H1 (cell line): ENCODE measurements at regions not wholly inside any gene's neighbourhood (a gene's known extent, or its start where the extent isn't known, plus 50 kb on each side); places are given as distances from the start of the nearest gene placed in this dataset.

Experiments used
- CTCF ChIA-PET: fragments of 300-600 bp; sonication (Branson Sonifier 250); formaldehyde crosslinking; loops from one replicate; lab custom pipeline; 2021; ENCODE audit not compliant: partially characterized antibody; lab: Charles Lee
- POLR2A ChIA-PET: fragments of 300-600 bp; sonication (Branson Sonifier 250); formaldehyde crosslinking; loops from one replicate; lab custom pipeline; 2021; ENCODE audit warnings: inconsistent platforms; ENCODE audit not compliant: partially characterized antibody; lab: Charles Lee
- DNase-seq, 2 experiments: peaks; one replicate each; pipeline versions ENCODE4 v3.0.0 to v3.0.0-alpha.2; 2010 to 2022; ENCODE audit warnings: low spot score in 2 of 2, low read depth in 1 of 2, mixed read lengths in 1 of 2
- FAIRE-seq: peaks from 2 replicates; lab custom pipeline; 2011; peaks lifted over from hg19 to GRCh38; lab: Jason Lieb, UNC
- H2AFZ ChIP-seq: 2 replicates; pipeline ENCODE4 v1.8.1; 2012; ENCODE audit warnings: low read length, inconsistent platforms
- H2AK5ac ChIP-seq: 2 replicates; pipeline ENCODE4 v1.6.1; 2013; ENCODE audit warnings: low read depth, low read length
- H2BK120ac ChIP-seq: replicated peaks from 2 replicates; pipeline ENCODE3; 2013; ENCODE audit warnings: low read depth, low read length, inconsistent platforms
- H2BK12ac ChIP-seq: 2 replicates; pipeline ENCODE4 v1.6.1; 2013; ENCODE audit warnings: low read depth, low read length
- H2BK15ac ChIP-seq: 2 replicates; pipeline ENCODE4 v1.6.1; 2013; ENCODE audit warnings: low read length
- H2BK20ac ChIP-seq: 2 replicates; pipeline ENCODE4 v1.6.1; 2013; ENCODE audit warnings: low read length
- H2BK5ac ChIP-seq: 2 replicates; pipeline ENCODE4 v1.6.1; 2013; ENCODE audit warnings: low read depth, low read length
- H3K14ac ChIP-seq: 2 replicates; pipeline ENCODE4 v1.6.1; 2013; ENCODE audit warnings: inconsistent platforms; ENCODE audit not compliant: insufficient read length
- H3K18ac ChIP-seq: 2 replicates; pipeline ENCODE4 v1.6.1; 2013; ENCODE audit warnings: low read length; ENCODE audit errors: extremely low read depth
- H3K23ac ChIP-seq: 2 replicates; pipeline ENCODE4 v1.6.1; 2013; ENCODE audit warnings: inconsistent platforms; ENCODE audit not compliant: insufficient read length
- H3K23me2 ChIP-seq: 2 replicates; pipeline ENCODE4 v1.6.1; 2013; ENCODE audit warnings: low read depth, low read length
- H3K27ac ChIP-seq: 2 replicates; pipeline ENCODE4 v1.6.1; 2011; ENCODE audit warnings: low read depth, low read length, inconsistent platforms
- H3K27me3 ChIP-seq, 4 experiments: replicated peaks in 1 of 4; 1 replicate in 1 of 4; 2 replicates in 3 of 4; pipeline versions ENCODE4 v1.6.1 to v1.8.1; 2011 to 2013; ENCODE audit warnings: low read length in 3 of 4, mild to moderate bottlenecking in 3 of 4, inconsistent platforms in 2 of 4, mixed read lengths in 2 of 4, moderate library complexity in 1 of 4; ENCODE audit not compliant: control insufficient read depth in 3 of 4, insufficient read depth in 3 of 4; ENCODE audit errors: extremely low read depth in 1 of 4
- H3K36me3 ChIP-seq, 4 experiments: 2 replicates each; pipeline versions ENCODE4 v1.6.1 to v1.8.1; 2011 to 2013; ENCODE audit warnings: mild to moderate bottlenecking in 4 of 4, low read length in 3 of 4, moderate library complexity in 2 of 4, control low read depth in 1 of 4, inconsistent platforms in 1 of 4; ENCODE audit not compliant: insufficient read depth in 4 of 4, control insufficient read depth in 2 of 4
- H3K4ac ChIP-seq: replicated peaks from 2 replicates; pipeline ENCODE3; 2013; ENCODE audit warnings: low read length, low read depth, mixed read lengths, inconsistent platforms; ENCODE audit not compliant: insufficient read length
- H3K4me1 ChIP-seq, 4 experiments: replicated peaks in 1 of 4; 1 replicate in 1 of 4; 2 replicates in 3 of 4; pipeline versions ENCODE4 v1.6.1 to v1.8.1; 2011 to 2013; ENCODE audit warnings: low read length in 3 of 4, inconsistent platforms in 2 of 4, mixed read lengths in 1 of 4; ENCODE audit not compliant: insufficient read depth in 4 of 4, control insufficient read depth in 3 of 4
- H3K4me2 ChIP-seq, 2 experiments: 2 replicates each; pipeline versions ENCODE4 v1.6.1 to v1.8.1; 2011 to 2013; ENCODE audit warnings: low read depth in 2 of 2, low read length in 2 of 2, control low read depth in 1 of 2, inconsistent platforms in 1 of 2, mild to moderate bottlenecking in 1 of 2; ENCODE audit not compliant: insufficient read depth in 1 of 2
- H3K4me3 ChIP-seq, 4 experiments: fragments of 200-600, 300-600 bp in 1 of 4; sonication (generic), shearing (Covaris generic), sonication (Bioruptor Twin) in 1 of 4; 2 replicates each; pipeline versions ENCODE4 v1.5.1 to v1.8.1; 2011 to 2016; ENCODE audit warnings: low read length in 4 of 4, low read depth in 3 of 4, control low read depth in 2 of 4, inconsistent platforms in 2 of 4, mild to moderate bottlenecking in 2 of 4, mixed read lengths in 1 of 4, moderate library complexity in 1 of 4; ENCODE audit not compliant: insufficient read depth in 2 of 4; ENCODE audit errors: extremely low read depth in 1 of 4
- H3K56ac ChIP-seq: replicated peaks from 2 replicates; pipeline ENCODE3; 2013; ENCODE audit warnings: low read depth, mild to moderate bottlenecking, mixed read lengths, low read length, inconsistent platforms; ENCODE audit not compliant: insufficient read length
- H3K79me1 ChIP-seq: 2 replicates; pipeline ENCODE4 v1.6.1; 2013; ENCODE audit warnings: low read depth, low read length, control low read depth
- H3K79me2 ChIP-seq, 2 experiments: 2 replicates each; pipeline versions ENCODE4 v1.6.1 to v1.8.1; 2012 to 2013; ENCODE audit warnings: low read length in 2 of 2, mild to moderate bottlenecking in 2 of 2, inconsistent platforms in 1 of 2; ENCODE audit not compliant: insufficient read depth in 2 of 2, control insufficient read depth in 1 of 2
- H3K9ac ChIP-seq, 4 experiments: replicated peaks in 1 of 4; 1 replicate in 1 of 4; 2 replicates in 3 of 4; pipeline versions ENCODE4 v1.6.1 to v1.8.1; 2011 to 2013; ENCODE audit warnings: low read depth in 3 of 4, low read length in 3 of 4, control low read depth in 2 of 4, mild to moderate bottlenecking in 2 of 4, moderate library complexity in 2 of 4, inconsistent platforms in 1 of 4; ENCODE audit errors: extremely low read depth in 1 of 4
- H3K9me3 ChIP-seq, 2 experiments: 2 replicates each; pipeline versions ENCODE4 v1.6.1 to v1.8.1; 2012 to 2013; ENCODE audit warnings: mild to moderate bottlenecking in 2 of 2, moderate library complexity in 2 of 2, control low read depth in 1 of 2, inconsistent platforms in 1 of 2, low read depth in 1 of 2, low read length in 1 of 2, mixed read lengths in 1 of 2; ENCODE audit not compliant: insufficient read depth in 2 of 2
- H4K20me1 ChIP-seq, 2 experiments: replicated peaks in 1 of 2; 2 replicates each; pipeline versions ENCODE3 to v1.8.1; 2011 to 2013; ENCODE audit warnings: inconsistent platforms in 2 of 2, low read length in 2 of 2, mild to moderate bottlenecking in 1 of 2; ENCODE audit not compliant: insufficient read depth in 2 of 2, control insufficient read depth in 1 of 2
- H4K5ac ChIP-seq: 2 replicates; pipeline ENCODE4 v1.6.1; 2013; ENCODE audit warnings: low read length, low read depth, mixed read lengths, inconsistent platforms; ENCODE audit not compliant: insufficient read length
- H4K8ac ChIP-seq: 2 replicates; pipeline ENCODE4 v1.8.0; 2013; ENCODE audit warnings: mild to moderate bottlenecking, moderate library complexity, low read length, inconsistent platforms; ENCODE audit not compliant: insufficient read depth; ENCODE audit errors: extremely low read depth
- H4K91ac ChIP-seq: replicated peaks from 2 replicates; pipeline ENCODE3; 2013; ENCODE audit warnings: low read length, mixed read lengths, inconsistent platforms; ENCODE audit not compliant: insufficient read length
- ASH2L ChIP-seq: fragments of 200-600, 300-600 bp; sonication (generic); IDR thresholded peaks from one replicate; pipeline ENCODE4 v1.7.1; 2017; ENCODE audit warnings: low read length
- ATF2 ChIP-seq: IDR thresholded peaks from 2 replicates; pipeline ENCODE4 v1.6.1; 2012; ENCODE audit warnings: low read length, inconsistent platforms
- CEBPB ChIP-seq: IDR thresholded peaks from 2 replicates; pipeline ENCODE4 v1.6.1; 2012; ENCODE audit warnings: low read depth, low read length
- CHD2 ChIP-seq: IDR thresholded peaks from 2 replicates; pipeline ENCODE4 v1.6.1; 2012; ENCODE audit warnings: low read length, improper control_type of control experiment
- CTCF ChIP-seq, 3 experiments: IDR thresholded peaks; 1 replicate in 2 of 3; 2 replicates in 1 of 3; pipeline versions ENCODE4 v1.5.1 to v1.6.1; 2011; ENCODE audit warnings: low read length in 3 of 3, mild to moderate bottlenecking in 3 of 3, inconsistent platforms in 2 of 3, low read depth in 1 of 3, moderate library complexity in 1 of 3; ENCODE audit not compliant: insufficient read depth in 1 of 3; ENCODE audit errors: control extremely low read depth in 1 of 3
- FOSL1 ChIP-seq: IDR thresholded peaks from 2 replicates; pipeline ENCODE4 v1.6.1; 2011; ENCODE audit warnings: mild to moderate bottlenecking, low read depth, low read length, moderate library complexity; ENCODE audit not compliant: insufficient read depth
- JUND ChIP-seq: IDR thresholded peaks from 2 replicates; pipeline ENCODE4 v1.6.1; 2011; ENCODE audit warnings: mild to moderate bottlenecking, improper control_type of control experiment, low read length
- KDM5A ChIP-seq: fragments of 200-600 bp; IDR thresholded peaks from 2 replicates; pipeline ENCODE4 v1.7.1; 2012; ENCODE audit warnings: mild to moderate bottlenecking, low read length, inconsistent platforms, mixed read lengths
- RBBP5 ChIP-seq: IDR thresholded peaks from 2 replicates; pipeline ENCODE4 v1.7.1; 2012; ENCODE audit warnings: low read depth, mild to moderate bottlenecking, inconsistent platforms, low read length, moderate library complexity, borderline replicate concordance
- TCF12 ChIP-seq: IDR thresholded peaks from 2 replicates; pipeline ENCODE4 v1.6.1; 2011; ENCODE audit warnings: low read depth, mild to moderate bottlenecking, low read length
- YY1 ChIP-seq: IDR thresholded peaks from 2 replicates; pipeline ENCODE4 v1.6.1; 2011; ENCODE audit warnings: low read depth, mild to moderate bottlenecking, low read length
- WGBS, 2 experiments: shearing (Covaris generic) in 1 of 2; methylation state at CpG; one replicate each; pipeline versions ENCODE4 v1.1.6 to v1.1.7; 2013 to 2015; ENCODE audit warnings: low lambda C conversion rate in 2 of 2, mixed read lengths in 2 of 2, inconsistent platforms in 1 of 2, low coverage in 1 of 2, missing lambda C conversion rate in 1 of 2; ENCODE audit not compliant: insufficient replicate concordance in 2 of 2, insufficient coverage in 1 of 2, insufficient read length in 1 of 2; ENCODE audit errors: extremely low coverage in 1 of 2, missing lambda C conversion rate in 1 of 2; 5-methylcytosine and 5-hydroxymethylcytosine counted together

- peaks cover 38 to 44% of the 10 kb centered on the region in 2 experiments for H3K9me3 ChIP-seq
- H2BK15ac ChIP-seq: no peak overlapping the region
- no peak overlapping the region for H2AFZ ChIP-seq
- DNase-seq (no peak), FAIRE-seq (no peak)
- H3K23ac ChIP-seq: no peak overlapping the region
- H2BK12ac ChIP-seq: no peak overlapping the region
- H3K27ac ChIP-seq: no peak overlapping the region
- no peak overlapping the region for H2AK5ac ChIP-seq
- no peak overlapping the region for H3K56ac ChIP-seq
- no peak overlapping the region for H3K18ac ChIP-seq
- no peak overlapping the region for H2BK20ac ChIP-seq
- no peak overlapping the region for H4K8ac ChIP-seq
- H3K4ac ChIP-seq: no peak overlapping the region
- WGBS, 2 experiments: 100% methylated on average over 1 of the region's 1 CpG
- ChIA-PET CTCF (interaction anchor here (0.6 kb wide), 1 partner anchor 128 kb away, joined by 3 read pairs; no protein-coding TSS in a partner anchor), POLR2A (no interaction called here)
- peaks cover 0 to 2% (median 0%) of the 10 kb centered on the region in 4 experiments; a peak in 1 of 7 replicates for H3K27me3 ChIP-seq
- H4K5ac ChIP-seq: no peak overlapping the region
- H3K79me1 ChIP-seq: no peaks in the 10 kb centered on the region
- no peak overlapping the region for H4K91ac ChIP-seq
- H3K79me2 ChIP-seq: no peaks in the 10 kb centered on the region
- no peak overlapping the region for H2BK5ac ChIP-seq
- H4K20me1 ChIP-seq: no peaks in the 10 kb centered on the region
- H3K14ac ChIP-seq: no peak overlapping the region
- peaks cover 0 to 6% (median 0%) of the 10 kb centered on the region in 4 experiments; a peak in 1 of 7 replicates for H3K4me1 ChIP-seq
- no peaks in the 10 kb centered on the region for H3K23me2 ChIP-seq
- no peak overlapping the region for H2BK120ac ChIP-seq
- H3K9ac ChIP-seq: no peak overlapping the region
- H3K36me3 ChIP-seq: peaks cover 0 to 16% (median 0%) of the 10 kb centered on the region in 4 experiments; a peak in 4 of 8 replicates
- H3K4me2 ChIP-seq: no peak overlapping the region
- no peak overlapping the region for H3K4me3 ChIP-seq
- TF ChIP-seq RBBP5 (no peak), KDM5A (no peak), CTCF (IDR thresholded peaks at IDR 0.05; ENCODE audit: control extremely low read depth in 1 of 3, insufficient read depth in 1 of 3, low read depth in 1 of 3, low read length in 3 of 3) (no peak), ASH2L (no peak), FOSL1 (no peak), JUND (no peak), CHD2 (no peak), ATF2 (no peak), CEBPB (no peak), TCF12 (no peak), YY1 (no peak)
Measured at GRCh38 chr2:77831898-77832297, 309.7 kb upstream of the LRRTM4 start.
